Spleen (tissue), 11 donors: ENCODE measurements at regions not wholly inside any gene's neighbourhood (a gene's known extent, or its start where the extent isn't known, plus 50 kb on each side); places are given as distances from the start of the nearest gene placed in this dataset.

Experiments used
- DNase-seq: peaks from one replicate; pipeline ENCODE4 v3.0.0-alpha.2; 2020
- H3K27ac ChIP-seq, 8 donors: fragments of 200-600 bp; sonication (generic) in 7 of 8; 1 replicate in 4 of 8; 2 replicates in 4 of 8; pipeline versions ENCODE4 v1.5.0 to v1.8.0; 2016 to 2021; ENCODE audit warnings: inconsistent platforms in 4 of 8, mild to moderate bottlenecking in 4 of 8, moderate library complexity in 1 of 8
- H3K27me3 ChIP-seq, 7 donors: fragments of 200-600 bp; sonication (generic) in 6 of 7; replicated peaks in 1 of 7; 1 replicate in 4 of 7; 2 replicates in 3 of 7; pipeline versions ENCODE4 v1.5.0 to v1.8.0; 2016 to 2021; ENCODE audit warnings: inconsistent platforms in 3 of 7, mild to moderate bottlenecking in 1 of 7
- H3K36me3 ChIP-seq, 6 donors: fragments of 200-600 bp; sonication (generic) in 5 of 6; 1 replicate in 4 of 6; 2 replicates in 2 of 6; pipeline versions ENCODE4 v1.5.0 to v1.8.0; 2016 to 2021; ENCODE audit warnings: inconsistent platforms in 2 of 6
- H3K4me1 ChIP-seq, 6 donors: fragments of 200-600 bp; sonication (generic) in 5 of 6; 1 replicate in 3 of 6; 2 replicates in 3 of 6; pipeline versions ENCODE4 v1.5.0 to v1.8.0; 2016 to 2021; ENCODE audit warnings: inconsistent platforms in 3 of 6
- H3K4me3 ChIP-seq, 8 donors: fragments of 200-600 bp; sonication (generic) in 7 of 8; 1 replicate in 4 of 8; 2 replicates in 4 of 8; pipeline versions ENCODE4 v1.5.0 to v1.8.0; 2016 to 2021; ENCODE audit warnings: inconsistent platforms in 4 of 8, mild to moderate bottlenecking in 4 of 8, moderate library complexity in 2 of 8
- H3K9me3 ChIP-seq, 8 donors: fragments of 200-600 bp; sonication (generic) in 7 of 8; 1 replicate in 4 of 8; 2 replicates in 4 of 8; pipeline versions ENCODE4 v1.5.0 to v1.8.0; 2016 to 2021; ENCODE audit warnings: inconsistent platforms in 4 of 8
- CTCF ChIP-seq, 11 experiments: fragments of 200-600 bp in 7 of 11; fragments of 450-650 bp in 4 of 11; sonication (generic) in 4 of 11; IDR thresholded peaks in 8 of 11; conservative IDR thresholded peaks in 3 of 11; 1 replicate in 7 of 11; 2 replicates in 4 of 11; pipeline versions ENCODE4 v1.4.0 to v1.8.0; 2016 to 2021; ENCODE audit warnings: antibody characterized with exemption in 11 of 11, inconsistent platforms in 4 of 11, mild to moderate bottlenecking in 1 of 11
- POLR2A ChIP-seq, 3 donors: fragments of 450-650 bp; IDR thresholded peaks; one replicate each; pipeline ENCODE4 v1.5.1; 2017; ENCODE audit warnings: antibody characterized with exemption in 3 of 3, mild to moderate bottlenecking in 1 of 3
- POLR2AphosphoS5 ChIP-seq, 3 donors: sonication (generic); formaldehyde crosslinking; IDR thresholded peaks; one replicate each; pipeline ENCODE4 v1.5.1; 2017; ENCODE audit warnings: antibody characterized with exemption in 3 of 3
- WGBS, 5 donors: extraction: QIAGEN DNeasy Blood & Tissue Kit in 3 of 5; methylation state at CpG; one replicate each; pipeline versions ENCODE4 v1.1.5 to v1.1.7; 2013 to 2018; 5-methylcytosine and 5-hydroxymethylcytosine counted together
- intact Hi-C: fragments of 100-400 bp; cut with DNase I; formaldehyde crosslinking; loops from one replicate; pipeline ENCODE4 v1.15.0; 2023; ENCODE audit warnings: low total_unique reads
- donor health status: healthy with polysubstance abuse.
- donor health status: DM: no; HTN: no; CAD: no; lungs with moderate emphysema.
- donor health status: DM: no; HTN: no; CAD: no.
- donor health status: Bipolar disorder and iron deficiency.
- donor health status: healthy.
- donor health status: DM: no; HTN: no; CAD: no.
- donor health status: DM: yes; HTN: yes; CAD: no.

GRCh38 chr17:77456951-77457548 is 316.3 kb downstream of the SEC14L1 start:
- no peak for TF ChIP-seq POLR2A (IDR thresholded peaks at IDR 0.05)
- TF ChIP-seq POLR2AphosphoS5 (IDR thresholded peaks at IDR 0.05): peak; percentile 48 to 60 (median 49)
- TF ChIP-seq CTCF (IDR thresholded peaks at IDR 0.05 in 8 of 11, conservative IDR thresholded peaks at IDR 0.05 in 3 of 11): peak in 2 of 11 experiments; percentile 8 to 17
- Histone ChIP-seq H3K4me1 (peaks cover 83 to 100% (median 100%) of the 10 kb centered on the region in 6 donors), H3K36me3 (peaks cover 0 to 31% (median 0%) of the 10 kb centered on the region in 6 donors), H3K4me3 (peak overlapping the region in 6 of 8 donors; percentile 16 to 81 (median 63)), H3K27ac (peak overlapping the region; percentile 83 to 97 (median 92)), H3K9me3 (no peaks in the 10 kb centered on the region), H3K27me3 (no peaks in the 10 kb centered on the region)
- DNase-seq: peak; percentile 88
- intact Hi-C loops: no loop called here
- 45 to 57% (median 48%) methylated on average over 14 to 18 of the region's 18 CpGs for WGBS, 5 donors

- Histone ChIP-seq H3K36me3 (peaks cover 0 to 31% (median 0%) of the 10 kb centered on the region in 6 donors), H3K27me3 (no peaks in the 10 kb centered on the region), H3K9me3 (no peaks in the 10 kb centered on the region), H3K4me3 (peak overlapping the region in 5 of 8 donors; percentile 3 to 81 (median 71)), H3K4me1 (peaks cover 89 to 100% (median 100%) of the 10 kb centered on the region in 6 donors), H3K27ac (peak overlapping the region; percentile 83 to 97 (median 92))
- DNase-seq: no peak
- 41 to 51% (median 44%) methylated on average over 14 of the region's 14 CpGs for WGBS, 5 donors
- TF ChIP-seq POLR2A (IDR thresholded peaks at IDR 0.05) (no peak), CTCF (IDR thresholded peaks at IDR 0.05 in 8 of 11, conservative IDR thresholded peaks at IDR 0.05 in 3 of 11) (no peak), POLR2AphosphoS5 (IDR thresholded peaks at IDR 0.05) (no peak)
- intact Hi-C loops: no loop called here
Observed at GRCh38 chr17:77457572-77458201, 316.9 kb downstream of the SEC14L1 start.

GRCh38 chr17:77458202-77459017 is 317.6 kb downstream of the SEC14L1 start:
- peak overlapping the region in 4 of 8 donors; percentile 3 to 81 (median 72) for H3K4me3 ChIP-seq
- TF ChIP-seq POLR2AphosphoS5 (IDR thresholded peaks at IDR 0.05) (peak in 2 of 3 donors; percentile 47 to 56), CTCF (IDR thresholded peaks at IDR 0.05 in 8 of 11, conservative IDR thresholded peaks at IDR 0.05 in 3 of 11) (no peak), POLR2A (IDR thresholded peaks at IDR 0.05) (no peak)
- no peak for DNase-seq
- intact Hi-C loops: no loop called here
- no peaks in the 10 kb centered on the region for H3K9me3 ChIP-seq
- no peaks in the 10 kb centered on the region for H3K27me3 ChIP-seq
- H3K27ac ChIP-seq: peak overlapping the region; percentile 83 to 97 (median 92)
- H3K36me3 ChIP-seq: peaks cover 0 to 31% (median 0%) of the 10 kb centered on the region in 6 donors
- WGBS, 5 donors: 56 to 71% (median 67%) methylated on average over 20 to 21 of the region's 21 CpGs
- peaks cover 90 to 100% (median 100%) of the 10 kb centered on the region in 6 donors for H3K4me1 ChIP-seq
